SK-N-SH (cell line): ENCODE measurements at regions not wholly inside any gene's neighbourhood (a gene's known extent, or its start where the extent isn't known, plus 50 kb on each side); places are given as distances from the start of the nearest gene placed in this dataset.

ENCODE experiments used
- CTCF ChIA-PET: fragments of 300-600, 350-600 bp; formaldehyde crosslinking; extraction: SDS; loops from one replicate; lab custom pipeline; 2021; lab: Yijun Ruan, JAX
- POLR2A ChIA-PET: fragments of 350-600 bp; sonication (Branson Sonifier 250); formaldehyde crosslinking; extraction: SDS; loops from one replicate; lab custom pipeline; 2020; ENCODE audit warnings: antibody characterized with exemption, inconsistent platforms; lab: Yijun Ruan, JAX
- DNase-seq: peaks from one replicate; pipeline ENCODE4 v3.0.0; 2012
- H2AFZ ChIP-seq: fragments of 200-600 bp; sonication (generic); 2 replicates; pipeline ENCODE4 v1.8.1; 2016; ENCODE audit warnings: antibody characterized with exemption, mild to moderate bottlenecking, low read depth
- H3F3A ChIP-seq: fragments of 200-600 bp; sonication (generic); replicated peaks from 2 replicates; pipeline ENCODE3; 2016; ENCODE audit warnings: antibody characterized with exemption, mild to moderate bottlenecking; ENCODE audit not compliant: insufficient read depth
- H3K27ac ChIP-seq, 2 experiments: fragments of 200-500 bp in 1 of 2; fragments of 200-600 bp in 1 of 2; sonication (Bioruptor generic) in 1 of 2; sonication (generic), shearing (Covaris generic) in 1 of 2; 2 replicates each; pipeline versions ENCODE4 v1.5.1 to v1.6.1; 2014 to 2016; ENCODE audit warnings: low read depth in 2 of 2, inconsistent platforms in 1 of 2, low read length in 1 of 2, mild to moderate bottlenecking in 1 of 2, mixed read lengths in 1 of 2
- H3K27me3 ChIP-seq: fragments of 200-600 bp; sonication (generic), shearing (Covaris generic); 2 replicates; pipeline ENCODE4 v1.6.1; 2016; ENCODE audit warnings: mixed run types; ENCODE audit not compliant: insufficient read depth
- H3K36me3 ChIP-seq, 2 experiments: fragments of 200-500 bp in 1 of 2; fragments of 200-600 bp in 1 of 2; sonication (Bioruptor generic) in 1 of 2; sonication (generic) in 1 of 2; replicated peaks in 1 of 2; 2 replicates each; pipeline versions ENCODE3 to v1.5.1; 2014 to 2016; ENCODE audit warnings: low read length in 1 of 2, mild to moderate bottlenecking in 1 of 2; ENCODE audit not compliant: insufficient read depth in 2 of 2, control insufficient read depth in 1 of 2
- H3K4me1 ChIP-seq, 2 experiments: fragments of 200-500 bp in 1 of 2; fragments of 200-600 bp in 1 of 2; sonication (Bioruptor generic) in 1 of 2; sonication (generic), shearing (Covaris generic) in 1 of 2; 2 replicates each; pipeline versions ENCODE4 v1.5.1 to v1.6.1; 2014 to 2016; ENCODE audit warnings: low read depth in 1 of 2, low read length in 1 of 2, mixed run types in 1 of 2; ENCODE audit not compliant: insufficient read depth in 2 of 2, control insufficient read depth in 1 of 2
- H3K4me2 ChIP-seq: fragments of 200-600 bp; sonication (generic), shearing (Covaris generic); 2 replicates; pipeline ENCODE4 v1.6.1; 2017; ENCODE audit warnings: mixed run types
- H3K4me3 ChIP-seq, 2 experiments: fragments of 200-500 bp in 1 of 2; fragments of 200-600 bp in 1 of 2; sonication (Bioruptor generic) in 1 of 2; sonication (generic), shearing (Covaris generic) in 1 of 2; 2 replicates each; pipeline versions ENCODE4 v1.5.1 to v1.8.1; 2014 to 2016; ENCODE audit warnings: low read depth in 2 of 2, inconsistent platforms in 1 of 2, low read length in 1 of 2, mild to moderate bottlenecking in 1 of 2, mixed read lengths in 1 of 2, moderate library complexity in 1 of 2
- H3K79me2 ChIP-seq: fragments of 200-600 bp; sonication (generic); 2 replicates; pipeline ENCODE4 v1.8.1; 2017; ENCODE audit warnings: mild to moderate bottlenecking; ENCODE audit not compliant: insufficient read depth
- H3K9ac ChIP-seq: fragments of 200-600 bp; sonication (generic); 2 replicates; pipeline ENCODE4 v1.6.1; 2017; ENCODE audit warnings: mixed run types
- H3K9me2 ChIP-seq: fragments of 200-600 bp; sonication (generic); 2 replicates; pipeline ENCODE4 v1.6.1; 2017; ENCODE audit warnings: mixed run types
- H3K9me3 ChIP-seq: fragments of 200-600 bp; sonication (generic); 2 replicates; pipeline ENCODE4 v1.6.1; 2017; ENCODE audit warnings: mixed run types, mild to moderate bottlenecking, moderate library complexity
- H4K20me1 ChIP-seq: fragments of 200-600 bp; sonication (generic); 2 replicates; pipeline ENCODE4 v1.6.1; 2017; ENCODE audit warnings: mild to moderate bottlenecking, mixed run types; ENCODE audit not compliant: insufficient read depth
- CHD2 ChIP-seq: fragments of 150-350 bp; IDR thresholded peaks from 2 replicates; pipeline ENCODE4 v1.6.1; 2018; ENCODE audit warnings: low read length; ENCODE audit not compliant: partially characterized antibody
- ELF1 ChIP-seq: IDR thresholded peaks from 2 replicates; pipeline ENCODE4 v1.4.0; 2012
- EZH2phosphoT487 ChIP-seq: fragments of 200-600 bp; sonication (generic); IDR thresholded peaks from 2 replicates; pipeline ENCODE4 v1.6.1; 2017; ENCODE audit warnings: low read depth, mixed run types, mild to moderate bottlenecking, antibody characterized with exemption, moderate library complexity, borderline replicate concordance
- FOSL2 ChIP-seq: IDR thresholded peaks from 2 replicates; pipeline ENCODE4 v1.4.0; 2012; ENCODE audit warnings: low read depth, mild to moderate bottlenecking, moderate library complexity, borderline replicate concordance
- FOXJ3 ChIP-seq: sonication (generic); formaldehyde crosslinking; IDR thresholded peaks from 2 replicates; pipeline ENCODE4 v1.5.1; 2020; ENCODE audit warnings: mild to moderate bottlenecking, missing genetic modification reagents
- GABPA ChIP-seq: IDR thresholded peaks from 2 replicates; pipeline ENCODE4 v1.4.0; 2012; ENCODE audit warnings: low read depth, mild to moderate bottlenecking
- JUND ChIP-seq: IDR thresholded peaks from 2 replicates; pipeline ENCODE4 v1.4.0; 2012
- NRF1 ChIP-seq: IDR thresholded peaks from 2 replicates; pipeline ENCODE4 v1.6.1; 2012; ENCODE audit warnings: low read depth, mild to moderate bottlenecking, low read length
- RCOR1 ChIP-seq: fragments of 150-350 bp; IDR thresholded peaks from 2 replicates; pipeline ENCODE4 v1.6.1; 2017; ENCODE audit warnings: antibody characterized with exemption, low read length
- RFX5 ChIP-seq: IDR thresholded peaks from 2 replicates; pipeline ENCODE4 v1.6.1; 2012; ENCODE audit warnings: mild to moderate bottlenecking, improper control_type of control experiment, low read length
- SMC3 ChIP-seq: IDR thresholded peaks from 2 replicates; pipeline ENCODE4 v1.6.1; 2012; ENCODE audit warnings: low read depth, low read length, improper control_type of control experiment
- TCF12 ChIP-seq: IDR thresholded peaks from 2 replicates; pipeline ENCODE4 v1.4.0; 2012
- YY1 ChIP-seq: IDR thresholded peaks from 2 replicates; pipeline ENCODE4 v1.4.0; 2012; ENCODE audit warnings: low read depth, mild to moderate bottlenecking
- ZBTB33 ChIP-seq: IDR thresholded peaks from 2 replicates; pipeline ENCODE4 v1.4.0; 2012; ENCODE audit warnings: low read depth, borderline replicate concordance
- WGBS: methylation state at CpG from one replicate; pipeline ENCODE4 v1.1.6; 2017; ENCODE audit warnings: low lambda C conversion rate; 5-methylcytosine and 5-hydroxymethylcytosine counted together
- TF ChIP-seq, protein P1 (sequence below): fragments of 200-600 bp; sonication (generic); IDR thresholded peaks from 2 replicates; pipeline ENCODE4 v1.6.1; 2017; ENCODE audit warnings: antibody characterized with exemption, mild to moderate bottlenecking, moderate library complexity
- TF ChIP-seq, protein P2 (sequence below): IDR thresholded peaks from 2 replicates; pipeline ENCODE4 v1.4.0; 2012; ENCODE audit warnings: low read depth

GRCh38 chr4:130468340-130468739, 1372.4 kb downstream of the C4orf33 start:
- H3K9ac ChIP-seq, result no peak overlapping the region
- CTCF ChIA-PET, result no interaction called here
- H3K27me3 ChIP-seq, result no peaks in the 10 kb centered on the region
- no peaks in the 10 kb centered on the region for H3F3A ChIP-seq
- TF ChIP-seq FOXJ3 (CRISPR knock-in tag), result no peak
- TF ChIP-seq CHD2, result peak; percentile 1
- no peak overlapping the region for H2AFZ ChIP-seq
- no peaks in the 10 kb centered on the region for H4K20me1 ChIP-seq
- POLR2A ChIA-PET, result no interaction called here
- DNase-seq, result no peak
- no peaks in the 10 kb centered on the region for H3K36me3 ChIP-seq
- H3K9me3 ChIP-seq, result no peaks in the 10 kb centered on the region
- 0% methylated on average over 2 of the region's 2 CpGs for WGBS
- no peak overlapping the region for H3K4me2 ChIP-seq
- H3K4me1 ChIP-seq, result no peaks in the 10 kb centered on the region; a peak in 1 of 4 replicates
- no peak overlapping the region for H3K4me3 ChIP-seq
- no peak overlapping the region for H3K27ac ChIP-seq
- H3K9me2 ChIP-seq, result no peaks in the 10 kb centered on the region
- H3K79me2 ChIP-seq, result no peaks in the 10 kb centered on the region

DNA sequence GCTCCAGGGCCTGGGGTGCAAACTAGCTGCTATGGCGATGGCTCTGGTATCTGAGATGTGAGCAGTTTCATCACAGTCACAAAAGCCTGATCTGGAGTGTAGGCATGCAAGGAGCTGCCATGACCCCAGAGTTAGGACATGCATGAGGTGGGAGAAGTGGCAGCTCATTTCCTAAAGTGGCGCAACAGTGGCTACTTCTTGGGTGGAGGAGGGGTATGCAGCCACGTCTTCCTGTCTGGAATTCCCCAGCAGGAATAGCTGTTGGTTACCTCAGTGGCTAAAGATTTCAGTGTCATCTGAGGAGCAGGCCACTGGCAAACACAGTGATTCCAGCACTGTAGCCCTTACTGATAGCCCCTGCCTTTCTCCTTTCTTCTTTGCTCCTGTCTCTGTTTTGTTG, 1382.5 kb downstream of the C4orf33 start:
- WGBS, result 8% methylated on average over 3 of the region's 3 CpGs
- H3K4me2 ChIP-seq, result no peak overlapping the region
- no peaks in the 10 kb centered on the region for H4K20me1 ChIP-seq
- no peak overlapping the region for H3K4me3 ChIP-seq
- no peaks in the 10 kb centered on the region for H3K27me3 ChIP-seq
- H3F3A ChIP-seq, result no peaks in the 10 kb centered on the region
- H3K9me2 ChIP-seq, result no peaks in the 10 kb centered on the region
- no peak overlapping the region for H3K27ac ChIP-seq
- H3K4me1 ChIP-seq, result no peaks in the 10 kb centered on the region
- CTCF ChIA-PET, result no interaction called here
- no peak overlapping the region for H3K9ac ChIP-seq
- H3K79me2 ChIP-seq, result no peaks in the 10 kb centered on the region
- no peaks in the 10 kb centered on the region for H3K9me3 ChIP-seq
- TF ChIP-seq RCOR1 (no peak), ZBTB33 (no peak), SMC3 (no peak), FOSL2 (no peak)
- DNase-seq, result no peak
- 0 out of 2 replicates have a peak overlapping the region, but pooled peaks have one; percentile 16 for H2AFZ ChIP-seq
- POLR2A ChIA-PET, result no interaction called here
- no peaks in the 10 kb centered on the region for H3K36me3 ChIP-seq

DNA sequence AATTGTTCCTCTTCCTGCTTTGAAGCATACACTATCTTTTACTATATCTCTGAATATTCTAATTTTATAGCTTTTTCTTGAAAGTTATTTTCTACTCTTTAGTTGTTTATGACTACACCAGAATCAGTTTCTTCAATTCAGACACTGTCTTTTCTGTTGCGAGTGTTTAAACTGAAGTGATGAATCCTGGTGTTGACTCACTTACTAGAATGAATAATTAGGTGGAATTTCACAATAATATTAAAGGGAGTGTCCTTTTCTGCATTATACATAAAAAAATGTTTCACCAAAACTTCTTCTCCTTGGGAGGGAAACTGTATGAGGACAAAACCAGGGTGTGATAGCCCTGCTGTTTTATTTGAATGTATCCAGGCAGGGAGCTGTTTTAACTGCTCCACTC, 1383.1 kb downstream of the C4orf33 start:
- Histone ChIP-seq H2AFZ (no peak overlapping the region), H3K4me3 (no peak overlapping the region), H3K4me1 (no peaks in the 10 kb centered on the region), H3K36me3 (no peaks in the 10 kb centered on the region), H3K27ac (no peak overlapping the region), H3K4me2 (no peak overlapping the region), H3K9me3 (no peaks in the 10 kb centered on the region), H3K27me3 (no peaks in the 10 kb centered on the region), H4K20me1 (no peaks in the 10 kb centered on the region), H3K79me2 (no peaks in the 10 kb centered on the region), H3K9me2 (no peaks in the 10 kb centered on the region), H3K9ac (no peak overlapping the region), H3F3A (no peaks in the 10 kb centered on the region)
- ChIA-PET POLR2A (no interaction called here), CTCF (no interaction called here)
- 20% methylated on average over 1 of the region's 1 CpG for WGBS
- TF ChIP-seq ELF1 (no peak), EZH2phosphoT487 (no peak), SMC3 (no peak), RFX5 (no peak), TCF12 (no peak), NRF1 (no peak), JUND (no peak), YY1 (no peak), GABPA (no peak), ZBTB33 (no peak)
- TF ChIP-seq, protein P1, sequence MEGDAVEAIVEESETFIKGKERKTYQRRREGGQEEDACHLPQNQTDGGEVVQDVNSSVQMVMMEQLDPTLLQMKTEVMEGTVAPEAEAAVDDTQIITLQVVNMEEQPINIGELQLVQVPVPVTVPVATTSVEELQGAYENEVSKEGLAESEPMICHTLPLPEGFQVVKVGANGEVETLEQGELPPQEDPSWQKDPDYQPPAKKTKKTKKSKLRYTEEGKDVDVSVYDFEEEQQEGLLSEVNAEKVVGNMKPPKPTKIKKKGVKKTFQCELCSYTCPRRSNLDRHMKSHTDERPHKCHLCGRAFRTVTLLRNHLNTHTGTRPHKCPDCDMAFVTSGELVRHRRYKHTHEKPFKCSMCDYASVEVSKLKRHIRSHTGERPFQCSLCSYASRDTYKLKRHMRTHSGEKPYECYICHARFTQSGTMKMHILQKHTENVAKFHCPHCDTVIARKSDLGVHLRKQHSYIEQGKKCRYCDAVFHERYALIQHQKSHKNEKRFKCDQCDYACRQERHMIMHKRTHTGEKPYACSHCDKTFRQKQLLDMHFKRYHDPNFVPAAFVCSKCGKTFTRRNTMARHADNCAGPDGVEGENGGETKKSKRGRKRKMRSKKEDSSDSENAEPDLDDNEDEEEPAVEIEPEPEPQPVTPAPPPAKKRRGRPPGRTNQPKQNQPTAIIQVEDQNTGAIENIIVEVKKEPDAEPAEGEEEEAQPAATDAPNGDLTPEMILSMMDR, result no peak
- TF ChIP-seq, protein P2, sequence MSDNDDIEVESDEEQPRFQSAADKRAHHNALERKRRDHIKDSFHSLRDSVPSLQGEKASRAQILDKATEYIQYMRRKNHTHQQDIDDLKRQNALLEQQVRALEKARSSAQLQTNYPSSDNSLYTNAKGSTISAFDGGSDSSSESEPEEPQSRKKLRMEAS, result no peak
- no peak for DNase-seq
